SK-N-DZ (cell line): ENCODE measurements at regions not wholly inside any gene's neighbourhood (a gene's known extent, or its start where the extent isn't known, plus 50 kb on each side); places are given as distances from the start of the nearest gene placed in this dataset.

Experiments used
- DNase-seq: peaks from one replicate; pipeline ENCODE4 v3.0.0-alpha.2; 2015; ENCODE audit warnings: low spot score

DNA sequence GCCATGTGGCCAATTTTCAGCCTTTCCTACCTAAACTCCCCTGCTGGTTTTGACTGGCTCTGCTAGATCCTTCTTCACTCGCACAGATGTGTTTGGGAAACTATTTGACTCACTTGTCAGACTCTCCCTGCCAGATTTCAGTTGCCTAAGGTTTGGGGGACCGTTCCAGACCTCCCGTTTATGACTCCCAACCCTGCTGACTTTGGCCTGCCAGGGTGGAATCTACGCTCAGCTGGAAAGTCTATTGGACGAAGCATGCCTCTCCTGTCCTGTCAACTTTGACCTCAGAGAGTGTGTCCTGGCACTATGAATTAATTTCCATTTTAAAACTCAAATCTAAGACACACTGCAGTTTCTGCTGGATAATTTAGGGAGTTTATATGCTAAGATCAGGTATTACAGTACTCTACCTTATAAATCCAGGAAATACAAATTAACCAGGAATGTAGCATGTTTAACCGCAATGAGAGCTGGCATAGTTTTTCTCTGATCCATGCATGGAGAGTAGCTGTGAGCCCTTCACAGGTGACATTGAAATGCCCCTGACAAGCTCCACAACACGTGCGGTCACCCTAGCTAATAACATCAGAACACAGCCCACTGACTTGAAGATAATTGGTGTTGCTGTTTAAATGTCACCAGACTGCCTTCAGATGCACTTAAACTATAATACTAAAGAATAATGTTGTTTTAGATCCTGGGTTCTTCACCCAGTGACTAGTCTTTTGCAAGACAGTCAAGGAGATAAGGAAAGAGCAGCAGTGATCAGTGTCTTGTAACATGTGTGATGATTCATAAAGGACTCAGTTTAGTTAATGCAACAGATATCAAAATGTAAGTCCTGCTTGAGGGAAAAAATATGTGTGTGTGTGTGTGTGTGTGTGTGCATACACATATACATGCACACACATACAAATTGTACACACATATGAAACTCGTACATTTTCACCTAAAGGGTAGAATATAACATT lies 223.0 kb upstream of the MCTP2 start:
- no peak for DNase-seq

DNA sequence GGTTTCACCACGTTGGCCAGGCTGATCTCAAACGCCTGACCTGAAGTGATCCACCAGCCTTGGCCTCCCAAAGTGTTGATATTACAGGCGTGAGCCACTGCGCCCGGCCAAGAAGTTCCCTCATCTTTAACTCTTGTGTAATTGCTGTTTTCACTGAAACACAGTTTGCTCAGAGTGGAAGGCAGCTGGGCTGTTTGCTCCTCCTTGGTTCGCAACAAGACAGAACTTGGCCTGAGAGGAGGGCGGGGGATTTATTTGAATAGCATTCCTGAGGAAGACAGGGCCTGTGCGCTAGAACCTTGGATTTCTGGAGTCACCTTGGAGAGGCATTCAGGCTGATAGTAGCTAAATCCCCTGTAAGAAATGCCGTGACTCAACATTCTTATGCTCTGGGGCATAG lies 226.7 kb upstream of the MCTP2 start:
- no peak for DNase-seq

DNA sequence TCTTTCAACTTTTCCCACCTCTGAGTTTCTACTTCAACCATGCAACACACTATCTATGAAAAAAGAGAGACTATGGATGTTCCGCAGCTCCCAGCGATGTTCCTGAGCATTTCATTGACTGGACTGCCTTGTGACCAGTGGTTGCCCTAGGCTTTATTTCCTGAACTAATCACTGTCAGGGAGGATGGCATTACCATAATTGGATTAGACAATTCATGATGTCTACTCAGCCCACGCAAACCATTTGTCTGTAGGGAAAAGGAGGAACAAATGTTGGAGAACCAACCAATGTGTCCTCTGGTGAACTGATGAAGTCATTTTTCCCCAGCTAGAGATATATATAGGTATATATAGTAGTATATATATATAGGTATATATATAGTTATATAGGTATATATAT lies 229.3 kb upstream of the MCTP2 start:
- no peak for DNase-seq

DNA sequence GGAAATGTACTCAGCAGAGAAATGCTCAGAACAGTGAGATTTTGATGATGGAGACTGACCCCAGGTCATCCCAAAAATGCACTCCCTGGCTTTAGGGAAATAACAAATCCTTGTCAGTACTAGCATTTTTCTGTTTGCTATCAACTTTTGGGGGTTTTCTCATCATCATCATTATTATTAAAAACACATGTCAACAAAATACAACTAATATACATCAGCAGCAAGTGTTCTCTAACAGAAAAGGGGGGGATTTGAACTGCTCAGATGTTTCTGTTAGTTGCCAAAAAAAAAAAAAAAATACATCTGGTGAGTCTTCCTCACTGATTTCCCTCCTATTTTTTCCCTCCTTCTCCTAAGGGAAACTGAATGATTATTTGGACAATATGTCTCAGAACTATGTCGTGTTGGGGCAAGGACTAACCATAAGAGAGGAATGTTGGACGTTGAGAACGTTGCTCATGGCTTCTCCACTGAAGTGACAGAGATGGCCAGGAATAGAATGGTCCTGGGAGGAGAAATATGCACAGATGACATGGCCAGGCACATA lies 230.0 kb upstream of the MCTP2 start:
- no peak for DNase-seq

DNA sequence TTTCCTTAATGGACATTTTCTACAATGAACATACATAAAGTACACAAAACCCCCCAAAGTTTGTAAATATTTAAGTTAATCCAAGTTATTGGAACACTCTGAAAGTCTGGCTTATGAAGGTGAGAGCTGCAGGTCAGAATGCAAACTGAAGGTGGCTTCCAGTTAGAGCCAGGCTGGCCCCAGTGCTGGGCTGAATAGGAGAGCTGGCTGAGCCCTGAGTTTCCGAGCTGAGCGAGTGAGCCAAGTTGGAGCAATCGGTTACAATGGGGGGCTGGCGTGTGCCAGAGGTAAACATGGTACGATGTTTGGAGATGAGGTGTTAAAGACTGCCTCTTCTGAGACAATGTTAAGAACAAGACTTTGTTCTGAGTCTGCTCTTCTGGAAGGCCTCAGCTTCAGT lies 230.8 kb upstream of the MCTP2 start:
- DNase-seq, result no peak

DNA sequence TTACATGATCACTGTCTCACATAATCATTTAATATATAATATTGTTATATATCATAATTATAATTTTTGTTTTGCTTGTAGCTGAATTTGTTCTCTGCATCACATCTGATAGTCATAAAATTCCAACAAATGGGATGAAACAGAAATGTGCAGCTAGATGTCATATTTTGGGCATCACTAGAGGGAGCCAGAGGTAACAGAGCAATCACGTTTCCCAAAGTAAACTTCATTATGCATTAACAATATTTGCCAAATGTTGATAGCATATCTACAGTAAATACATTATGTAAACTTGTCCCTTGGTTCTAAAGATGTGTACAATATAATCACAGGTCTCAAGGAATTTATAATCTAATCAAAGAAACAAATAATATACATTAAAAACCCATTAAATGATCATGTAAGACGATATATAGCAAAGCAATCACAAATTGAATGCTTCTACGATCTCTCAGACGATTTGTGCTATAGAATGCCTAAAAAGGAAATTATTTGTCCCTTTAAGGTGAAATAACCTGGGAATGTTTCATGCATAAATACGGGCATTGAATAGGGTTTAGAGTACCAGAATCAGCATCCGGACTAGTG lies 234.2 kb upstream of the MCTP2 start:
- no peak for DNase-seq

DNA sequence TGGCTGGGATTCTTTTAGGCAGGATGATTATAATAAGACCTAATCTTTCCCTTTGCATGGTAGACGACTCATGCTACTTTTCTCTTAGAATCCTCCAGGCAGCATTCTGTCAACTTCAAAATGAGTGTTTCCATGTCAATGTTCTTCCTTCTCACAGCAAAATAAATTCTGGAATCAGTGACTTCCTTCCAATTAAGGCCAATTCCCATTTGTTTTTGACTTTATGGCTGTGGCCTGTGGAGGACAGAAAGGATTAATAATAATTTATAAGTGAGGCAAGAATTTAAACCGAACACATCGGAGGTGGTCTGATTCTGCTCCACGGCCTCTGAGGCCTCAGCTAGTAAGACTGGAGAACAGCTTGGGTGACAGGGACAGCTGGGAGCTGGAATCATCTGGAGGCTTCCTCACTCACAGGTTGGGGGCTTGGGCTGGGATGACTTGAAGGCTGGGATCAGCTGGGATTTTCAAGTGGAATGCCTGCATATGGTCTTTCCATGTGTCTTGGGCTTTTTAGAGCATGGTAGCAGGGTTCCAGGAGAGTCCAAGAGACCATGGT lies 241.8 kb upstream of the MCTP2 start:
- DNase-seq, result no peak

DNA sequence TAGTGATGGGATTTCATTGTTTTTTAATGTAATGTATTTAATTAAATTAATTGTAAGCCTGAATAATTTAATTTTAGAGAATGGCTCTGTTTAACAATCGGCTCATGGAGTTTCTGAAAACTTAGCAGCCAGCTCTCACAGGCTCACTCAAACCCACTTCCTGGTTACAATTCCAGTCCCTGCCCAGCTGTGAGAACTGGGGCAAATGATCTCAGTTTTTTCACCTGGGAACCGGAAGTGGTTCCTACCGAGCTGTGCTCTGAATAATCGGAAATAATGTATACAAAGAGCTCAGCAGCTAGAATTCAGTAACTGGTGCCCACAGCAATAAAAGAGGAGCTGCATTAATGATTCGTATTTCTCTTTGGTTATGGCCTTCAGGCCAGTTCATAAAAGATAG lies 244.3 kb upstream of the MCTP2 start:
- DNase-seq, result no peak

DNA sequence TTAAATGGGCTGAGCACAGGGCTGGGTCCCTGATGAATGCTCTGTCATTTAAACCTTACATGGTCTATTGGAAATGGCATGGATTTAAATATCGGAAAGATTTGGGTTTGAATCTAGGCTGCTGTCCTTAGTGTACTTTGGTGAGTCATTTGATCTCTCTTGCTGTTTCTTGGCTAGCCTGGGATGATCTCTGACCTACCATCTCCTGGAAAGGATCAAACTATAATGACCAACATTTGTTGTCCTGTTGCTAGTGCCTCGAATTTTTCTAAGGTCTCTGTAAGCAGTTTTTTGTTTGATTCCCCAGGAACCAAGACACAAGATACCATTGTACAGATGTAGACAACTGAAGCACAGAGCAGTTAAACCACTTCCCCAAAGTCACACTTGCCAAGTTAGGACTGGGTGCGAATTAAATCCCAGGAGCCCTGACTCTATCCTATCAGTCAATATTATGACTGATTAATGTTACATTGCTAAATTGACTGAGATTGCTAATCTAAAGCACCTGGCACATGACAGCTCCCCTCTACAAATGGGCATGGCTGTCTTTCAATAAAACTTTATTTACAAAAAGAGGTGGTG lies 244.9 kb upstream of the MCTP2 start:
- no peak for DNase-seq

DNA sequence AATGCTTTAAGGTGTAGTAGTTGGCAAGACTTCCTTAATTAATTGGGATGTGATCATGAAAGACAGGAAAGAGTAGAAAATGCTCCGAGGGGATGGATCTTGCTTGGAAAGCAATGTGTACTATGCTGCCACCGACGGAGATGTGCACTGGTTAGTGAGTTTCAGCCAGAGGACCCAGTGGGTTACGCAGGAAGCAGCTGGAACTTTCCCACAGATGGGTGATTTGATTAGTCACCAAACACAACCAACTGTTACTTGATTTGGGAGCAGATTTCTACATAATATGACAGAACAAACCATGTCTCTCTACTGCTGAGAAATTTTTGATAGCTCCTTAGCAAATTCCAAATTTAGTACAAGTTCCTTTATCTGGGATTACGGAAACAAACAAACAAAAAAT lies 245.4 kb upstream of the MCTP2 start:
- no peak for DNase-seq

DNA sequence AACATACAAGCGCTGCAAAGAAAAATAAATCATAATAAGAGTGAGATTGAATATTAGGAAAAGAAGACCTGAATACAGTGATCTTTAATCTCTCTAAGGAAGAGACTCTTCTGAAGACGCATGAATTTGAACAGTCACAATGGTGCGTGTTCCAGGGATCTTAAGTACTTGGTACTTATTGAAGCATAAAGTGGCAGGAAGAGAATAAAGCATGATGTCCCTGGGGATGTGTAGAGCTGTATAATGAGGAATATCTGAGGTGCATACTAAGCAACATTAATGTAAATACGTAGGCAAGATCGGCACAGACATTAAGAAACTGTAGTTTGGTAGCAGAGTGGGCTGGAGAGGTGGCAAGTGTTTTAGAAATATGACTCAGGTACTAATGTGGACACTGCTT lies 246.2 kb upstream of the MCTP2 start:
- DNase-seq, result no peak

DNA sequence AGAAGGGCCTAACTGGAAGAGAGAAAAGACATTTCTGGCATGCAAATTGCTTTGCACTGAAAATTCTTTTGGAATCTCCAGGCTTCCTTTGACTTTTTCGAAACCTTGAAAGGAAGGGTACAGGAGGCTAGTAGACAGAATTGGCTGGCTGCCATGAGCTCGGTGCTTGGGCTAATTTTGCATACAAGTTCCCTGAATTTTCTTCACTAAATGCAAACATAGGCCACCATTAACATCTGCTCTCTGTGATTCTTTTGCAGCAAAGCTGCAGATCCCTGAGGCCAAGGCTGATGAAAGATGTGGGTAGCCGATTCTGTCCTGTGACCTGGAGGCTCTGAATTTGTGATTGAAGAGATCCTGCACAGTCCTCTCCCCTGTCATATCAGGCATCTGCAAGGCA lies 247.8 kb upstream of the MCTP2 start:
- no peak for DNase-seq

DNA sequence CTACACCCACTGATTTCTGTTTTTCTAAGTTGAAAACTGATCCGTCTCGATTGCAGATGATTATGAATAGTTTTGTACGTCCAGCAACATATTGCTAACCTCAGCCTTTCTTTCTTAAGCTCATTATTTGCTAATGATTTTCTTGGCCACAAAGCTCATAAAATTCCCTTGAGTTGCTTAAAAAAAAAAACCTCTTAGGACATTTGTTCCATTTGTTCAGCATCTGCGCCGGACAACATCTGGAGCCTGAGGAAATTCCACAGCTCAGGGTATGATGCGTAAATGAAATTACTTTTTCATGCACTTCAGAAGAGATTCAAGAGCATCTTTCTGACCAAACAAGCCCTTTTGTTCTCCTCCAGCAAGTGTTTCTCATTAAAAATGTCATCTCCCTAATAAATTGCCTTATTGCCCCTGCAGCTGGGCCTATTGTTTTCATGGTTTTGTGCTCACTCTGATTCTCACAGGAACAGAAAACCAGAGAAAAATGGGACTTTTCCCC lies 249.1 kb upstream of the MCTP2 start:
- no peak for DNase-seq

DNA sequence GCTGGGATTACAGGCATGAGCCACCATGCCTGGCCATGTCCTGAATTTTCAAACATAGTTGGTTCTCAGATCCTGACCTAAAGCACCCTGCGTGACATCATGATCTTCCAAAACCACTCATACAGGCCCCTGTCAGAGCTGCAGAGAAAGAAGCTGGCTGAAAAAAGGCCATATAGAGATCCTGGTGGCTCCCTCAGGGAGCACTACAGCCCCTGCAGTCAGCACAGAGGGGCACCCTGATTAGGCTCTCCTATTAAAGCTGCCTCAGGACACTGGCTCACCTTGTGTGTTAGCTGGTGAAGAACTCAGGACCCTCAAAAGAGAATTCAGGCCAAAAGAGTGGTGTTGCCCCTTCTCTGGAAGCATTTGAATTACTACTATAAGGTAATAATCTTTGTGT lies 249.7 kb upstream of the MCTP2 start:
- no peak for DNase-seq

DNA sequence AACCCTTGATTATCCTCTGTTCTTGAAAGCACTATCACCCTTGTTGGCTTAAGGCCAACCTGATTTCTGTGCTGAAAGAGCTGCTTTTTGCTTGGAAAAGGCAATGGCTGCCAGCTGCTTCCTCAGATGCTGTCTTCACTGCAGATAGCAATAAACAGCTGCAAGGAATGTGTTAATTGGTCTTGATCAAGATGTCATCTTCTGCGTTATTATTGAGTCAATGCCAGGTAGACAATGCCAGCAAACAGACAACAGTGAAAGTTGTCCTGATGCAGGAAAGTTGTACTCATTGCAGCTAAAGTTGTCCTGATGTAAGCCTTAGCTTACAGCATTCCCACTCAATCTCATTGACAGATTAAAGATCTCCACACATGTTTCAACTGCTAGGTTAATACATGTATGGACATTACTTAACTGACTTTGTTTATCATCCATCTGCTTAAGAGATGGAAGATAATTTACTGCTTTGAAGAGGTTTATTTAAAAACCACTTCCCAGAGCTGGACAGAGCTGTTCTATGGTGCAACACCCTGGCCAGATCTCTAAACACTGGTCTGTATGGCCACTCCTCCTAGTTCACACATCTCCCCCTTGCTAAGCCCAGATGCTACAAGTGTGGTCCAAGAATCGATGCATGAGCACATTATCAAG lies 251.0 kb upstream of the MCTP2 start:
- no peak for DNase-seq

DNA sequence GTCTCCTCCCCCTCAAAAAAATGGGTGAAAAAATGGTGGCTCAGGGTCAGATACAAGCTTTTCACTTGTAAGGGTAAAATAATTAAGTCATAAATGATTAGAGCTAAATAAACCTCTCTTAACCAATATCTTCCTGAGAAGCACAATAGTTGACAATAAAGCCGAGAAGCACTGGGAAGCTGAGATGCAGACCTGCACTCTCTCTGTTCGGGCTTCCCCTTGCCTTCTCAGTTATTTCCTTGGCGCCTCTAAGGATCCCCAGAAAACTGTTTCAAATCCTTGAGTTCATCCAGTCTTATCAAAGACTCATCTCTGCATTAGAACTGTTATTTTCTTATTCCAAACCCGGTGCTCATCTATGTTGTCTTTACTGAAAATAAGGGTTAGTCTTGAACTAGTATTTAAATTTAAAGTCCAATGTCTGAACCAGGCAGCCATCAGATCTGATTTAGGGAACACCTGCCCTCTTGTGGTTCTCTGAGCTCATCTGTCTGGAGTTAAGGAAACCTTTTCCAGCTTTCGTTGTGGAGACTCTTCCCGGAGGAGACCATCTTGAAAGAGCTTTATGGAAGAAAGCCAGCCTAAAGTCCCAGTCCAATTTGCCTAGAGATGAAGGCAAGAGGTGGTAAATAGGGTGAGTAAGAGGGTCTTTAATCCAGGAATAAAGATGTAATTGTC lies 256.4 kb upstream of the MCTP2 start:
- DNase-seq, result no peak

DNA sequence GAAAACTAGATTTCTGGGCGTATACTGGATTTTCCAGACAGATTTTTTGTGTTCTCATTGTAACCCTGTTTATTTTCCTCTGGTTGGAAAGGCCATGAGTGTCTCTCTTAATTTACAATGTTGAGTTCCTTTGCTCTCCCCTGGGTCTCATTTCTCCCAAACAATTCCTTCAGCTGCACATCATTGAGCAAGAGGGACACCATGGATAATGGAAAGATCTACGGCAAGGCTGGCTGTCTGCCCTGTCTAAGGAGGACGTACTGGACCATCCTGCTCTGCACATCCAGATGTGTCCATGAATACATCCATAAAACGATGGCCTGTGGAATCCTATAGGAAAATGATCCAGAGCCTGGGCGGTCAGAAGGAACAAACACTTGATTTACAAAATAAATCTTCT lies 258.1 kb upstream of the MCTP2 start:
- DNase-seq, result no peak

DNA sequence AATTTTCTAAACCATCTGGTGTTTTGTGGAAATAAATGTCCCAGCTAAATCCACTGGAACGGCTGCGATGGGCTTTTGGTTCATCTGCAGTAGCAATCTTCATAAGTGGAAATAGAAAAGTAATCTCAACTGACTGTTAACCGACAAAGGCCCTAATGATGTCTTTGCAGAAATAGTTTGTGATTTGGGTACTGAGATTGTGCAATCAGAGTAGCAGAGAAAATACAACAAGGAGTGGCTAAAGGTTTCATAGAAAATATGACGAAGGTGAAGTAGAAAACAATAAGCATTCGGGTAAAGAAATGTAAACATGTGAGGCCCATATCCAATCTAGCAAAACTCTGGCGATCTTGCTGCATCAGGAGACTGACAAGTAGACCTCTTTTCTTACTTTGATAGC lies 262.6 kb upstream of the MCTP2 start:
- DNase-seq, result no peak

DNA sequence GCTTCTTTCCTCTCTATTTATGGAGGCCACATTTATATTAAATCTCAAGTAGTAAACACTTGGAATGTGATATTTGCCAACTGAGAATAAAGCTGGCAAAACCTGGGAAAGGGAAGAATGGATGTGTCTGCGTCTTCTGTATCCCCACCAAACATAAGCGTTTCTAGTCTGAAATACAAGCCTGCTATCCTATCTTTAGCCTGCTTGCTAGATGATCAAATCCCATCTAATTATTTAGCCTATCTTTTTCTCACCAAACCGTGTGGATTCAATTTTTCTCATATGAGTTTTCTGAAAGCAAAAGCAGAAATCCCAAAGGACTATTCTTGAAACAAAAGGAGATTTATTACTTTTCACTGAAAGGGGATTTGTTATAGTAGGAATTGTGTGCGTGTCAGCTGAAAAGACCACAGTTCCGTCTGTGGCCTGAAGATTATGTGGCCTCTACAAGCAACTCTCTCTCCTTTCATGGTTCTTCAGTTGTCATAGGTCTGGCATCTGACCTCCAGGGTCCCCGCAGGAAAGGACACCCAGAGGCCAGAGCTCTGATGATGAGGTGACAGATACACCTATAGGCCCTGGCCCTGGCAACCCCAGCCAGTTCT lies 266.0 kb upstream of the MCTP2 start:
- DNase-seq, result no peak

DNA sequence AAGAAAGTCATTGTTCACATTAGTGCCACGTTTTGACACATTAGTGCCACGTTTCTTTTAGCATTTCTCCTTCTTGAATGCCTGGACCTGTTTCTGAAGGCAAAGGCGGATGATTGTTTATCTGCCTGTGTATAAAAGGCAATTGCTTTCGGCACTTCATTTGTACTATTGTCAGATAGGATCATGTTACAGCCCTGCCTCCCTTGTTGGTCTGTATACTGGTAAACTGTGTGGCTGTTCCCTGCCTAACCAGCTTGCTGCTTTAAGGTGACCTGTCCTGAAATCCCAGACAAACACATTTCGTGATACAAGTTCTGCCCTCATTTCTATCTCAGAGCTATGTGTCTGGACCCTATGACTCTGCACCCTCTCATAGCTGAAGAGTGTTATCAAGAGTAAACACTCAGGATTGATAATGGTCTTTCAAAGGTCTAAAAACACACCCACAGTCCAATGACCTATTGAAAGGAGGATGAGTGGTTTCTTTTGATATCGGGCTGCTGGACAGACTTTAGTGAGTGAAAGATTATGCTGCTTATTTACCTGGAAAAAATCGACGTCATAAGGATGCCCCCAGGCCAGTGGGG lies 276.3 kb upstream of the MCTP2 start:
- DNase-seq, result no peak
